Spleen (tissue), 11 donors: ENCODE measurements at regions not wholly inside any gene's neighbourhood (a gene's known extent, or its start where the extent isn't known, plus 50 kb on each side); places are given as distances from the start of the nearest gene placed in this dataset.

Experiments used
- DNase-seq: peaks from one replicate; pipeline ENCODE4 v3.0.0-alpha.2; 2020
- H3K27ac ChIP-seq, 8 donors: fragments of 200-600 bp; sonication (generic) in 7 of 8; 1 replicate in 4 of 8; 2 replicates in 4 of 8; pipeline versions ENCODE4 v1.5.0 to v1.8.0; 2016 to 2021; ENCODE audit warnings: inconsistent platforms in 4 of 8, mild to moderate bottlenecking in 4 of 8, moderate library complexity in 1 of 8
- H3K27me3 ChIP-seq, 7 donors: fragments of 200-600 bp; sonication (generic) in 6 of 7; replicated peaks in 1 of 7; 1 replicate in 4 of 7; 2 replicates in 3 of 7; pipeline versions ENCODE4 v1.5.0 to v1.8.0; 2016 to 2021; ENCODE audit warnings: inconsistent platforms in 3 of 7, mild to moderate bottlenecking in 1 of 7
- H3K36me3 ChIP-seq, 6 donors: fragments of 200-600 bp; sonication (generic) in 5 of 6; 1 replicate in 4 of 6; 2 replicates in 2 of 6; pipeline versions ENCODE4 v1.5.0 to v1.8.0; 2016 to 2021; ENCODE audit warnings: inconsistent platforms in 2 of 6
- H3K4me1 ChIP-seq, 6 donors: fragments of 200-600 bp; sonication (generic) in 5 of 6; 1 replicate in 3 of 6; 2 replicates in 3 of 6; pipeline versions ENCODE4 v1.5.0 to v1.8.0; 2016 to 2021; ENCODE audit warnings: inconsistent platforms in 3 of 6
- H3K4me3 ChIP-seq, 8 donors: fragments of 200-600 bp; sonication (generic) in 7 of 8; 1 replicate in 4 of 8; 2 replicates in 4 of 8; pipeline versions ENCODE4 v1.5.0 to v1.8.0; 2016 to 2021; ENCODE audit warnings: inconsistent platforms in 4 of 8, mild to moderate bottlenecking in 4 of 8, moderate library complexity in 2 of 8
- H3K9me3 ChIP-seq, 8 donors: fragments of 200-600 bp; sonication (generic) in 7 of 8; 1 replicate in 4 of 8; 2 replicates in 4 of 8; pipeline versions ENCODE4 v1.5.0 to v1.8.0; 2016 to 2021; ENCODE audit warnings: inconsistent platforms in 4 of 8
- POLR2A ChIP-seq, 3 donors: fragments of 450-650 bp; IDR thresholded peaks; one replicate each; pipeline ENCODE4 v1.5.1; 2017; ENCODE audit warnings: antibody characterized with exemption in 3 of 3, mild to moderate bottlenecking in 1 of 3
- POLR2AphosphoS5 ChIP-seq, 3 donors: sonication (generic); formaldehyde crosslinking; IDR thresholded peaks; one replicate each; pipeline ENCODE4 v1.5.1; 2017; ENCODE audit warnings: antibody characterized with exemption in 3 of 3
- WGBS, 5 donors: extraction: QIAGEN DNeasy Blood & Tissue Kit in 3 of 5; methylation state at CpG; one replicate each; pipeline versions ENCODE4 v1.1.5 to v1.1.7; 2013 to 2018; 5-methylcytosine and 5-hydroxymethylcytosine counted together
- intact Hi-C: fragments of 100-400 bp; cut with DNase I; formaldehyde crosslinking; loops from one replicate; pipeline ENCODE4 v1.15.0; 2023; ENCODE audit warnings: low total_unique reads
- TF ChIP-seq, protein P1 (sequence below), 11 experiments: fragments of 200-600 bp in 7 of 11; fragments of 450-650 bp in 4 of 11; sonication (generic) in 4 of 11; IDR thresholded peaks in 8 of 11; conservative IDR thresholded peaks in 3 of 11; 1 replicate in 7 of 11; 2 replicates in 4 of 11; pipeline versions ENCODE4 v1.4.0 to v1.8.0; 2016 to 2021; ENCODE audit warnings: antibody characterized with exemption in 11 of 11, inconsistent platforms in 4 of 11, mild to moderate bottlenecking in 1 of 11
- donor health status: healthy with polysubstance abuse.
- donor health status: DM: no; HTN: no; CAD: no; lungs with moderate emphysema.
- donor health status: DM: no; HTN: no; CAD: no.
- donor health status: Bipolar disorder and iron deficiency.
- donor health status: healthy.
- donor health status: DM: no; HTN: no; CAD: no.
- donor health status: DM: yes; HTN: yes; CAD: no.

DNA sequence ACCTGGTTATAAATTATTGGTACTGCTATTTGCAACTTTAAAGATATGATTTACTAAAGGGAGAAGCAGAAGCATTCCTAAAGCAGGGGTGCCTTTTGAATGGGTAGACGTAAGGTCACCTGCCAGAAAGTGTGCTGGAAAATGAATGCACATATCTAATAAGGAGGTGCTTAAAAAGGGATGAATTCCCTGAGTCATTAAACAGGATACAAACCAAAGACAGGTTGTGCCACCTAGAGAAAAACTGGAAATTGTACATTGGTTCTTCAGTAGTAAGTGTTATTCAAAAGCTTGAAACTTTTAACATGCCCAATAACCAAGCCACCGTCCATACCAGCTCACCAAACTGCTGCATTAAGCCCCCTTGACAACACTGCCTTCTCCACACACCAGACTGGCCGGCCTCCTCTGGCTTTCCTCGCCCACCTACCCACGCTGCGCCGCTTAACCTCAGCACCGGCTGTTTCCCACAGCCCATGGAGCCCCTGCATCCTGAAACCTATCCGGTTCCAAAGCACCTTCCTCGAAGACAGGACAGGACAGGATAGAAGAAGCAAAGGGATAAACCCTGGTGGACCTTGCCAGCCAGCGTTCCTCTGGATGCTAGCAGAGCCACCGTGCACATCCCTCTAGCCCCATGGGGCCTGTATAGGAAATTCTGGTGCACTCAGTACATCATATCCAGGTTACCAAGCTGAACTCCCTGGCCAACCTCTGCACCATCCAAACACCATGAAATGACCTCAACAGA lies 201.5 kb upstream of the CAND1 start:
- Histone ChIP-seq H3K4me3 (peak overlapping the region in 4 of 8 donors; percentile 53 to 81 (median 60)), H3K4me1 (peaks cover 0 to 24% (median 15%) of the 10 kb centered on the region in 6 donors), H3K27me3 (peaks cover 0 to 76% (median 21%) of the 10 kb centered on the region in 7 donors), H3K27ac (no peak overlapping the region), H3K36me3 (no peaks in the 10 kb centered on the region), H3K9me3 (no peaks in the 10 kb centered on the region)
- DNase-seq, result no peak
- intact Hi-C loops, result no loop called here
- WGBS, 5 donors, result 37 to 48% (median 41%) methylated on average over 12 of the region's 12 CpGs
- TF ChIP-seq POLR2AphosphoS5 (IDR thresholded peaks at IDR 0.05) (no peak), POLR2A (IDR thresholded peaks at IDR 0.05) (no peak)
- TF ChIP-seq, protein P1, sequence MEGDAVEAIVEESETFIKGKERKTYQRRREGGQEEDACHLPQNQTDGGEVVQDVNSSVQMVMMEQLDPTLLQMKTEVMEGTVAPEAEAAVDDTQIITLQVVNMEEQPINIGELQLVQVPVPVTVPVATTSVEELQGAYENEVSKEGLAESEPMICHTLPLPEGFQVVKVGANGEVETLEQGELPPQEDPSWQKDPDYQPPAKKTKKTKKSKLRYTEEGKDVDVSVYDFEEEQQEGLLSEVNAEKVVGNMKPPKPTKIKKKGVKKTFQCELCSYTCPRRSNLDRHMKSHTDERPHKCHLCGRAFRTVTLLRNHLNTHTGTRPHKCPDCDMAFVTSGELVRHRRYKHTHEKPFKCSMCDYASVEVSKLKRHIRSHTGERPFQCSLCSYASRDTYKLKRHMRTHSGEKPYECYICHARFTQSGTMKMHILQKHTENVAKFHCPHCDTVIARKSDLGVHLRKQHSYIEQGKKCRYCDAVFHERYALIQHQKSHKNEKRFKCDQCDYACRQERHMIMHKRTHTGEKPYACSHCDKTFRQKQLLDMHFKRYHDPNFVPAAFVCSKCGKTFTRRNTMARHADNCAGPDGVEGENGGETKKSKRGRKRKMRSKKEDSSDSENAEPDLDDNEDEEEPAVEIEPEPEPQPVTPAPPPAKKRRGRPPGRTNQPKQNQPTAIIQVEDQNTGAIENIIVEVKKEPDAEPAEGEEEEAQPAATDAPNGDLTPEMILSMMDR (IDR thresholded peaks at IDR 0.05 in 8 of 11, conservative IDR thresholded peaks at IDR 0.05 in 3 of 11), result no peak

DNA sequence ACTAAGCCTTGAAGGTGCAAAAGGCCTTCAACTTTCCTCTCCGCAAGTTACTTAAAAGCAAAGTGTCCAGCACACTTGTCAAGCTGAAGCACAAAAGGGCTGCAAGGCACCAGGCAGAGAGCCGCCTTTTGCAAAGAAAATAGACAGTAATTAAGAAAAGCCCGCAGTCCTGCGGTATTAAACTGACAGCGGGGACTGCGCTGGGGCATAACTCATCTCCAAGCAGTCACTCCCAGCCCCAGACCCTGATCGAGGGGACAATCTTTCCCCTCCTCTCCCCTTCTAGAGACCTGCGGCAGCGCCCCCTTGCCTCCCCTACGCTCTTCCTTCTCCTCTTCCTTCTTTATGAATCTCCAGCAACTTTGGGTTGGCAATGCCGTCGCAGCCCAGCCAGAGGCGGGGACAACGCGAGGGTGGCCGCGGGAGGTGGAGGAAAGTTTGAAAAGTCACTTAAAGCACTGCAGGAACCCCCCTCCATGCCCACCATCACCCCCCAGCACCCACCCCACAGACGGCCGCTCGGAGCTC lies 200.9 kb upstream of the CAND1 start:
- no peaks in the 10 kb centered on the region for H3K36me3 ChIP-seq
- H3K4me3 ChIP-seq, result peak overlapping the region; percentile 41 to 81 (median 58)
- peaks cover 0 to 70% (median 21%) of the 10 kb centered on the region in 7 donors for H3K27me3 ChIP-seq
- TF ChIP-seq POLR2A (IDR thresholded peaks at IDR 0.05) (no peak), POLR2AphosphoS5 (IDR thresholded peaks at IDR 0.05) (no peak)
- TF ChIP-seq, protein P1 (IDR thresholded peaks at IDR 0.05 in 8 of 11, conservative IDR thresholded peaks at IDR 0.05 in 3 of 11), result no peak
- no peaks in the 10 kb centered on the region for H3K9me3 ChIP-seq
- 2 to 4% (median 3%) methylated on average over 17 to 20 of the region's 20 CpGs for WGBS, 5 donors
- no peak for DNase-seq
- intact Hi-C loops, result no loop called here
- H3K27ac ChIP-seq, result no peak overlapping the region
- peaks cover 0 to 24% (median 15%) of the 10 kb centered on the region in 6 donors for H3K4me1 ChIP-seq

DNA sequence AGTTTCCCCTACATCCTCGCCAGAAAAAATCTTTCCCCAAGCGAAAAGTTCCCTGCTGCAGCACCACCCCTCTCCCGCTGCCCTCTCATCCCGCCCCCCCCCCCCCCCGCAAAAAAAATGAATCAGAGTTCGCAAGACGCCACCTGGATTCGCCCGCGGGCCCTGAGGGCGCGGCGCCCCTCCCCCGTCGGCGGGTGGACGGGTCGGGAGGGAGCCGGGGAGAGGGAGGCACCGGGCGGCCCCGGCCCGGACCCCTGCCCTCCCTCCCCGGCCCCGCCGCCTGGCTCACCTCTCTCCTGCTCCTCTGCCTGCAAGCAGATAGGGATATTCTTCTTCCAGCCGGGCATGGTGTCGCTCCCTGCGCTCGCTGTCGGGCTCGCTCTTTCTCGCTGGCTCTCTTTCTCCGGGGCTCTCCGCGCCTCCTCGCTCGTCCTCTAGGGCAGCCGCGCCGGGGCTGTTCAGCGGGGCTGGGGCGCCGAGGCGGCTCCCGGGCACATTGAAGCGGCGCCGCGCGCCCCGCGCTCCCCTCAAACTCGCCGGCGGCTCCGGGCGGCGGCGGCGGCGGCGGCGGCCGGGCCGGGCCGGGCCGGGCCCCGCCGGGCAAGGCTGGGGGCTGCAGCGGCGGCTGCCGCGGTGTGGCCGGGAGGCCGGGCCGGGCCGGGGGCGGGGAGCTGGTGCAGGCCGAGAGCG lies 200.3 kb upstream of the CAND1 start:
- DNase-seq, result peak; percentile 76
- Histone ChIP-seq H3K4me1 (peaks cover 0 to 24% (median 15%) of the 10 kb centered on the region in 6 donors), H3K36me3 (no peaks in the 10 kb centered on the region), H3K27ac (peak overlapping the region in 4 of 8 donors; percentile 39 to 67 (median 52)), H3K4me3 (peak overlapping the region; percentile 41 to 81 (median 58)), H3K9me3 (no peaks in the 10 kb centered on the region), H3K27me3 (peaks cover 0 to 68% (median 21%) of the 10 kb centered on the region in 7 donors)
- 0 to 1% (median 0%) methylated on average over 43 to 81 of the region's 81 CpGs for WGBS, 5 donors
- intact Hi-C loops, result no loop called here
- TF ChIP-seq POLR2A (IDR thresholded peaks at IDR 0.05), result no peak
- TF ChIP-seq POLR2AphosphoS5 (IDR thresholded peaks at IDR 0.05), result no peak
- TF ChIP-seq, protein P1 (IDR thresholded peaks at IDR 0.05 in 8 of 11, conservative IDR thresholded peaks at IDR 0.05 in 3 of 11), result no peak
